ENCODE measurements at regions not wholly inside any gene's neighbourhood (a gene's known extent, or its start where the extent isn't known, plus 50 kb on each side); places are given as distances from the start of the nearest gene placed in this dataset.

- TF ChIP-seq TOX (CRISPR knock-in tag; IDR thresholded peaks at IDR 0.05; ENCODE audit: borderline replicate concordance) (no peak), ZFP3 (CRISPR knock-in tag; IDR thresholded peaks at IDR 0.05) (no peak), CSRNP3 (CRISPR knock-in tag; IDR thresholded peaks at IDR 0.05) (no peak), CSDC2 (CRISPR knock-in tag; IDR thresholded peaks at IDR 0.05) (no peak), ZC3H10 (CRISPR knock-in tag; IDR thresholded peaks at IDR 0.05) (no peak), RARB (CRISPR knock-in tag; IDR thresholded peaks at IDR 0.05) (no peak), POU6F1 (CRISPR knock-in tag; IDR thresholded peaks at IDR 0.05; ENCODE audit: borderline replicate concordance, low read depth) (no peak), ZNF70 (CRISPR knock-in tag; IDR thresholded peaks at IDR 0.05) (no peak)
Measured at GRCh38 chr5:163908253-163908652, 402.8 kb downstream of the MAT2B start.

Measured in SK-N-SH treated with all-trans-retinoic acid at 6 μM for 48 hours (cell line).